GM12891 (cell line): ENCODE measurements at regions not wholly inside any gene's neighbourhood (a gene's known extent, or its start where the extent isn't known, plus 50 kb on each side); places are given as distances from the start of the nearest gene placed in this dataset.

ENCODE experiments used
- POLR2A ChIP-seq: IDR thresholded peaks from 2 replicates; pipeline ENCODE4 v1.6.1; 2011; ENCODE audit warnings: low read depth, low read length, control low read depth
- POLR2AphosphoS5 ChIP-seq: IDR thresholded peaks from 2 replicates; pipeline ENCODE4 v1.6.1; 2011; ENCODE audit warnings: low read depth, low read length, control low read depth
- SPI1 ChIP-seq: IDR thresholded peaks from 2 replicates; pipeline ENCODE4 v1.6.1; 2011; ENCODE audit warnings: low read depth, low read length, control low read depth

DNA sequence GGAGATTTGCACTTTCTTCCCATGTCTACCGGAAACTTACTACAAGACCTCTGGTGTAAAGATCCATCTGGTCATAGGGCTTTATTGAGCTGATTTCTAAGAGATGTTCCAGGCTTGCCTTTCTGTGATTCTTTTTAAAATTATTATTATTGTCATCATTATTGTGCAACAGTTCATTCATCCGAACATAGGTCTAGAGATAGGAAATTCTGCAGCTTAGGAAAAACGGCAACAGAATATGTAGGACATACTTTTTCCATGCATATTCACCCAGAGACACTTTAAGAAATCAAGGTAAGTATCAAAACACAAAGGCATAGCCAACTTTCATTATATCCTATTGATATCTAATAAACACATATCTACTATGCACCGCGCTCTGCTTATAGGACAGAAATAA lies 378.2 kb upstream of the KLF4 start:
- TF ChIP-seq POLR2A (no peak), SPI1 (no peak), POLR2AphosphoS5 (no peak)
